VCaP (cell line): ENCODE measurements at regions not wholly inside any gene's neighbourhood (a gene's known extent, or its start where the extent isn't known, plus 50 kb on each side); places are given as distances from the start of the nearest gene placed in this dataset.
"Not testable (repeated sequence)": the region's sequence is repeated elsewhere in the genome, so short reads cannot be mapped to it uniquely, and the experiment has no call there.

Experiments used
- H3K27ac ChIP-seq: fragments of 450-650 bp; 2 replicates; pipeline ENCODE4 v1.5.1; 2017
- CTCF ChIP-seq: fragments of 450-650 bp; conservative IDR thresholded peaks from 2 replicates; pipeline ENCODE4 v1.5.1; 2017; ENCODE audit warnings: mild to moderate bottlenecking, moderate library complexity

- no peak for TF ChIP-seq CTCF
- no peak overlapping the region for H3K27ac ChIP-seq
Observed at GRCh38 chr2:187627153-187627552, 72.9 kb upstream of the TFPI start.

DNA sequence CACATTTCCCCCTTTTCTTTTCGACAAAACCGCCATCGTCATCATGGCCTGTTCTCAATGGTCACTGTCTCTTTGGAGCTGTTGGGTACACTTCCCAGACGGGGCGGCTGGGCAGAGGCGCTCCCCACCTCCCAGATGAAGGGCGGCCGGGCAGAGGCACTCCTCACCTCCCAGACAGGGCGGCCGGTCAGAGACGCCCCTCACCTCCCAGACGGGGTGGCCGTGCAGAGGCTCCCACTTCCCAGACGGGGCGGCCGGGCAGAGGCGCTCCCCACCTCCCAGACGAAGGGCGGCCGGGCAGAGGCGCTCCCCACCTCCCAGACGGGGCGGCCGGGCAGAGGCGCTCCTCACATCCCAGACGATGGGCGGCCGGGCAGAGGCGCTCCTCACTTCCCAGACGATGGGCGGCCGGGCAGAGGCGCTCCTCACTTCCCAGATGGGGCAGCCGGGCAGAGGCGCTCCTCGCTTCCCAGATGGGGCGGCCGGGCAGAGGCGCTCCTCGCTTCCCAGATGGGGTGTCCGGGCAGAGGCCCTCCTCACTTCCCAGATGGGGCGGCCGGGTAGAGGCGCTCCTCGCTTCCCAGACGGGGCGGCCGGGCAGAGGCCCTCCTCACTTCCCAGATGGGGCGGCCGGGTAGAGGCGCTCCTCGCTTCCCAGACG, 82.6 kb upstream of the TFPI start:
- H3K27ac ChIP-seq = not testable (repeated sequence)

DNA sequence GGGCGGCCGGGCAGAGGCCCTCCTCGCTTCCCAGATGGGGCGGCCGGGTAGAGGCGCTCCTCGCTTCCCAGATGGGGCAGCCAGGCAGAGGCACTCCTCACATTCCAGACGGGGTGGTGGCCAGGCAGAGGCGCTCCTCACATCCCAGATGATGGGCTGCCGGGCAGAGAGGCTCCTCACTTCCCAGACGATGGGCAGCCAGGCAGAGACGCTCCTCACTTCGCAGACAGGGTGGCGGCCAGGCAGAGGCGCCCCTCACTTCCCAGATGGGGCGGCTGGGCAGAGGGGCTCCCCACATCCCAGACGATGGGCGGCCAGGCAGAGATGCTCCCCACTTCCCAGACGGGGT, 83.1 kb upstream of the TFPI start:
- not testable (repeated sequence) for H3K27ac ChIP-seq

DNA sequence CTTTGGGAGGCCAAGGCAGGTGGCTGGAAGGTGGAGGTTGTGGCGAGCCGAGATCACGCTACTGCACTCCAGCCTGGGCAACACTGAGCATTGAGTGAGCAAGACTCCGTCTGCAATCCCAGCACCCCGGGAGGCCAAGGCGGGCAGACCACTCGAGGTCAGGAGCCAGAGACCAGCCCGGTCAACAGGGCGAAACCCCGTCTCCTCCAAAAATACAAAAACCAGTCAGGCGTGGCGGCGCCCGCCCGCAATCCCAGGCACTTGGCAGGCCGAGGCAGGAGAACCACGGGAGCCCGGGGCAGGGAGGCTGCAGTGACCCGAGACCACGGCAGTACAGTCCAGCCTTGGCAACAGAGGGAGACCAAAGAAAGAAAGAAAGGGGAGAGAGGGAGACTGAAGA, 83.5 kb upstream of the TFPI start:
- H3K27ac ChIP-seq = not testable (repeated sequence)

DNA sequence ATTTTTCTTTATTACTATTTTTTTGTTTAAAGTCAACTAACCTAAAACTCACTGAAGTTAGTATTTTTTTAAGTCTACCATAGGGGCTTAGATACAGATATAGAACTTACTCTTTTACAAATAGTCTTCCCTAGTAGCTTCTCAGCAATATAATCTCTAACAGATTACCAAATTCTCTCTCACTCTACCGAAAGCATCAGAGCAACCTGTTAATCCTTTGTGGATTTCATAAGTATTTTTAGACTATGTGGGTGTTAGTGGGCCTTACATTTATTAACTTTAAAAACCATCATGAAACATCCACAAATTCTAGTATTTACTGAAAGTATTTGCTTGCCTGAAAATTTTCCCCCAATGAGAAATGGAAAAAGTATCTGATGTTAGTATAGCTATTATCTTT, 84.6 kb upstream of the TFPI start:
- no peak for TF ChIP-seq CTCF
- H3K27ac ChIP-seq = no peak overlapping the region

GRCh38 chr2:187640926-187641510, 86.8 kb upstream of the TFPI start:
- no peak overlapping the region for H3K27ac ChIP-seq
- no peak for TF ChIP-seq CTCF

DNA sequence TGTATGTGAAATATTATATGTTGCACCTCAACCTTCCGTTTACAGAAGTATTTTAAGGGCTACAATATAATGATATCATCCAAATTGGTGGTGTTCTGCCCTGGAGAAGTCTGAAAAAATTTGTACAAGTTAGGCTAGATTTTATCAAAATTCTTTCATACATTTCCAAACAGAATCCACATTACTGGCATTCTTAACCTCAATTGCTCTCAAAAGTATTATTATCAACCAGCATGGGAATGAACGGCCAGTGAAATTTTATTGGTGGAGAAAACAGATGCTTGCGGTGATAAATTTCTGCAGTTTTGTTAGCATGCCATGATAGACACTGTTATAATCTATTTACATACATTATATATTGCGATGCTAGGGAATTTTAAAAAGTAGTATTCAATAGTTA, 88.3 kb upstream of the TFPI start:
- TF ChIP-seq CTCF = no peak

DNA sequence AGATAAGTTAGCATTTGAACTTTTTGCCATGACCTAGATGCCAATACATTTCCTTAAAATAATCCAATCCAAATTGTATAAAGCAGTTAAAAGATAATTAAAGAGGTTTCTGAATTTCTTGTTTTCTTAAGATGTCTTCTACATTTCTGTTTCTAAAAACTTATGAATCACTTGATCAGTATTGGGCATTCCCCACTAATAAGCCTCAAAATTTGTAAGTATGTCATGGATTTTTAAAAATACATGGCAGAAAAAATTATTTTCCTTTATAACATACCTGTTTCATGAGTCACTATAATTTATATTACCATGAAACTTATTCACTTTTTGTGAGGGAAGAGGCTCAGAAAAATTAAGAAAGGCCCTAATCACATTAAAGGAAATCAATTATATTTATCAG, 90.3 kb upstream of the TFPI start:
- H3K27ac ChIP-seq = no peak overlapping the region
- TF ChIP-seq CTCF = no peak

More for the DNA sequence above, 88.3 kb upstream of the TFPI start:
- H3K27ac ChIP-seq = no peak overlapping the region

GRCh38 chr2:187644981-187645380, 90.7 kb upstream of the TFPI start:
- TF ChIP-seq CTCF = no peak
- H3K27ac ChIP-seq = no peak overlapping the region
